Suppressor macrophage (primary cell): ENCODE measurements at regions not wholly inside any gene's neighbourhood (a gene's known extent, or its start where the extent isn't known, plus 50 kb on each side); places are given as distances from the start of the nearest gene placed in this dataset.
"Not testable (repeated sequence)": the region's sequence is repeated elsewhere in the genome, so short reads cannot be mapped to it uniquely, and the experiment has no call there.

Experiments
- DNase-seq, 4 experiments: peaks; one replicate each; pipeline ENCODE4 v3.0.0-alpha.2; 2020 to 2022

GRCh38 chr9:99488131-99489059 is 266.3 kb downstream of the SEC61B start:
- DNase-seq: no peak

- peak in 1 of 4 experiments; percentile 22 for DNase-seq
These were observed 267.0 kb downstream of the SEC61B start for GRCh38 chr9:99489060-99489413.

- DNase-seq: no peak
These were observed 268.6 kb downstream of the SEC61B start for GRCh38 chr9:99490729-99491128.

GRCh38 chr9:99491408-99492158 is 269.5 kb downstream of the SEC61B start:
- peak in 3 of 4 experiments; percentile 15 to 40 (median 26) for DNase-seq

- DNase-seq: no peak
These were observed 275.6 kb downstream of the SEC61B start for GRCh38 chr9:99497641-99498040.

GRCh38 chr9:99498979-99499378 is 276.9 kb downstream of the SEC61B start:
- DNase-seq: not testable (repeated sequence)

GRCh38 chr9:99505936-99506335 is 283.9 kb downstream of the SEC61B start:
- DNase-seq: no peak

- DNase-seq: no peak
These were observed 284.8 kb downstream of the SEC61B start for GRCh38 chr9:99506747-99507348.

- DNase-seq: no peak
These were observed 287.1 kb downstream of the SEC61B start for GRCh38 chr9:99509065-99509745.

- DNase-seq: no peak
These were observed 287.9 kb downstream of the SEC61B start for GRCh38 chr9:99509900-99510535.

GRCh38 chr9:99511723-99512122 is 289.6 kb downstream of the SEC61B start:
- DNase-seq: no peak

GRCh38 chr9:99513441-99514112 is 291.5 kb downstream of the SEC61B start:
- DNase-seq: peak; percentile 58 to 87 (median 80)

GRCh38 chr9:99515093-99515492 is 293.0 kb downstream of the SEC61B start:
- peak; percentile 84 to 95 (median 92) for DNase-seq

- DNase-seq: peak; percentile 23 to 59 (median 44)
These were observed 294.0 kb downstream of the SEC61B start for GRCh38 chr9:99515895-99516656.

GRCh38 chr9:99516657-99517049 is 294.6 kb downstream of the SEC61B start:
- peak; percentile 74 to 90 (median 80) for DNase-seq

- DNase-seq: peak in 1 of 4 experiments; percentile 18
These were observed 297.8 kb upstream of the NR4A3 start for GRCh38 chr9:99523838-99524237.

GRCh38 chr9:99531313-99531712 is 290.4 kb upstream of the NR4A3 start:
- no peak for DNase-seq

GRCh38 chr9:99533421-99533820 is 288.3 kb upstream of the NR4A3 start:
- DNase-seq: no peak

- peak in 3 of 4 experiments; percentile 15 to 52 (median 43) for DNase-seq
These were observed 283.7 kb upstream of the NR4A3 start for GRCh38 chr9:99537996-99538395.

GRCh38 chr9:99544526-99544925 is 277.2 kb upstream of the NR4A3 start:
- no peak for DNase-seq

- DNase-seq: no peak
These were observed 272.2 kb upstream of the NR4A3 start for GRCh38 chr9:99549441-99549840.
